ENCODE measurements at regions not wholly inside any gene's neighbourhood (a gene's known extent, or its start where the extent isn't known, plus 50 kb on each side); places are given as distances from the start of the nearest gene placed in this dataset.

DNA sequence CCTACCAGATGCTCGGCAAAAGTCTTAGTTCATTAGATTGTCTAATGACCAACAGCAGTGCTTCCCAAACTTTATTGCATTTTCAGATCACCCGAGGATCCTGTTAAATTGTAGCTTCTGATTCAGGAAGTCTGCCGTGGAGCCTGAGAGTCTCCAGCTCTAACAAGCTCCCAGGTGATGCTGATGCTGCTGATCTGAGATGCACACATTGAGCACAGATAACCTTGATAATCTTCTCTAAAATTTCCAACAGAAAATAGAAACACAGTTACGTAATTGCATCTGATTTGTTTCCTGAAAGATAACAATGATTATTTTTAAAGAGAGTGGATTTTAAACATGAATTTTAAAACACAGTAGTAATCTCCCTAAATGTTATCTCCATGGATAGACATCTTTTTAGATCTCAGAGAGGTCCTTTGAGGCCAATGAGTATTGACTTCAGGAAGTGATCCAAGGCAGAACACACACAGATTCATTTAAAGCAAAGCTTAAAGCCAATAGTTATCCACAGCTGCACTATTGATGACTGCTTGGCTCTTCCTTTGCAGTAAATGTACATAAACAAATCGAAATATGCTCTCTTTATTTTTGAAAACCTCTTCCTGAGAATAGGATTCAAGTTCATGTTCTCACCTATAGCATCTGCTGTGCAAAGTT lies 122.8 kb upstream of the TNPO1 start (continued):
- TF ChIP-seq, protein P1, sequence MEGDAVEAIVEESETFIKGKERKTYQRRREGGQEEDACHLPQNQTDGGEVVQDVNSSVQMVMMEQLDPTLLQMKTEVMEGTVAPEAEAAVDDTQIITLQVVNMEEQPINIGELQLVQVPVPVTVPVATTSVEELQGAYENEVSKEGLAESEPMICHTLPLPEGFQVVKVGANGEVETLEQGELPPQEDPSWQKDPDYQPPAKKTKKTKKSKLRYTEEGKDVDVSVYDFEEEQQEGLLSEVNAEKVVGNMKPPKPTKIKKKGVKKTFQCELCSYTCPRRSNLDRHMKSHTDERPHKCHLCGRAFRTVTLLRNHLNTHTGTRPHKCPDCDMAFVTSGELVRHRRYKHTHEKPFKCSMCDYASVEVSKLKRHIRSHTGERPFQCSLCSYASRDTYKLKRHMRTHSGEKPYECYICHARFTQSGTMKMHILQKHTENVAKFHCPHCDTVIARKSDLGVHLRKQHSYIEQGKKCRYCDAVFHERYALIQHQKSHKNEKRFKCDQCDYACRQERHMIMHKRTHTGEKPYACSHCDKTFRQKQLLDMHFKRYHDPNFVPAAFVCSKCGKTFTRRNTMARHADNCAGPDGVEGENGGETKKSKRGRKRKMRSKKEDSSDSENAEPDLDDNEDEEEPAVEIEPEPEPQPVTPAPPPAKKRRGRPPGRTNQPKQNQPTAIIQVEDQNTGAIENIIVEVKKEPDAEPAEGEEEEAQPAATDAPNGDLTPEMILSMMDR (IDR thresholded peaks at IDR 0.05; ENCODE audit: control extremely low read depth in 1 of 3, insufficient read depth in 1 of 3, low read depth in 1 of 3, low read length in 3 of 3): no peak
- TF ChIP-seq SP4 (IDR thresholded peaks at IDR 0.05; ENCODE audit: low read length): no peak
- TF ChIP-seq BCL11A (IDR thresholded peaks at IDR 0.05; ENCODE audit: low read depth in 2 of 2, low read length in 2 of 2): no peak
- no peak for TF ChIP-seq GTF2F1 (IDR thresholded peaks at IDR 0.05; ENCODE audit: borderline replicate concordance, low read depth, low read length)
- TF ChIP-seq HDAC2 (IDR thresholded peaks at IDR 0.05; ENCODE audit: borderline replicate concordance in 1 of 2, low read depth in 2 of 2, low read length in 2 of 2): no peak
- no peak for TF ChIP-seq JUN (IDR thresholded peaks at IDR 0.05; ENCODE audit: low read depth, low read length)
- TF ChIP-seq, protein P2, sequence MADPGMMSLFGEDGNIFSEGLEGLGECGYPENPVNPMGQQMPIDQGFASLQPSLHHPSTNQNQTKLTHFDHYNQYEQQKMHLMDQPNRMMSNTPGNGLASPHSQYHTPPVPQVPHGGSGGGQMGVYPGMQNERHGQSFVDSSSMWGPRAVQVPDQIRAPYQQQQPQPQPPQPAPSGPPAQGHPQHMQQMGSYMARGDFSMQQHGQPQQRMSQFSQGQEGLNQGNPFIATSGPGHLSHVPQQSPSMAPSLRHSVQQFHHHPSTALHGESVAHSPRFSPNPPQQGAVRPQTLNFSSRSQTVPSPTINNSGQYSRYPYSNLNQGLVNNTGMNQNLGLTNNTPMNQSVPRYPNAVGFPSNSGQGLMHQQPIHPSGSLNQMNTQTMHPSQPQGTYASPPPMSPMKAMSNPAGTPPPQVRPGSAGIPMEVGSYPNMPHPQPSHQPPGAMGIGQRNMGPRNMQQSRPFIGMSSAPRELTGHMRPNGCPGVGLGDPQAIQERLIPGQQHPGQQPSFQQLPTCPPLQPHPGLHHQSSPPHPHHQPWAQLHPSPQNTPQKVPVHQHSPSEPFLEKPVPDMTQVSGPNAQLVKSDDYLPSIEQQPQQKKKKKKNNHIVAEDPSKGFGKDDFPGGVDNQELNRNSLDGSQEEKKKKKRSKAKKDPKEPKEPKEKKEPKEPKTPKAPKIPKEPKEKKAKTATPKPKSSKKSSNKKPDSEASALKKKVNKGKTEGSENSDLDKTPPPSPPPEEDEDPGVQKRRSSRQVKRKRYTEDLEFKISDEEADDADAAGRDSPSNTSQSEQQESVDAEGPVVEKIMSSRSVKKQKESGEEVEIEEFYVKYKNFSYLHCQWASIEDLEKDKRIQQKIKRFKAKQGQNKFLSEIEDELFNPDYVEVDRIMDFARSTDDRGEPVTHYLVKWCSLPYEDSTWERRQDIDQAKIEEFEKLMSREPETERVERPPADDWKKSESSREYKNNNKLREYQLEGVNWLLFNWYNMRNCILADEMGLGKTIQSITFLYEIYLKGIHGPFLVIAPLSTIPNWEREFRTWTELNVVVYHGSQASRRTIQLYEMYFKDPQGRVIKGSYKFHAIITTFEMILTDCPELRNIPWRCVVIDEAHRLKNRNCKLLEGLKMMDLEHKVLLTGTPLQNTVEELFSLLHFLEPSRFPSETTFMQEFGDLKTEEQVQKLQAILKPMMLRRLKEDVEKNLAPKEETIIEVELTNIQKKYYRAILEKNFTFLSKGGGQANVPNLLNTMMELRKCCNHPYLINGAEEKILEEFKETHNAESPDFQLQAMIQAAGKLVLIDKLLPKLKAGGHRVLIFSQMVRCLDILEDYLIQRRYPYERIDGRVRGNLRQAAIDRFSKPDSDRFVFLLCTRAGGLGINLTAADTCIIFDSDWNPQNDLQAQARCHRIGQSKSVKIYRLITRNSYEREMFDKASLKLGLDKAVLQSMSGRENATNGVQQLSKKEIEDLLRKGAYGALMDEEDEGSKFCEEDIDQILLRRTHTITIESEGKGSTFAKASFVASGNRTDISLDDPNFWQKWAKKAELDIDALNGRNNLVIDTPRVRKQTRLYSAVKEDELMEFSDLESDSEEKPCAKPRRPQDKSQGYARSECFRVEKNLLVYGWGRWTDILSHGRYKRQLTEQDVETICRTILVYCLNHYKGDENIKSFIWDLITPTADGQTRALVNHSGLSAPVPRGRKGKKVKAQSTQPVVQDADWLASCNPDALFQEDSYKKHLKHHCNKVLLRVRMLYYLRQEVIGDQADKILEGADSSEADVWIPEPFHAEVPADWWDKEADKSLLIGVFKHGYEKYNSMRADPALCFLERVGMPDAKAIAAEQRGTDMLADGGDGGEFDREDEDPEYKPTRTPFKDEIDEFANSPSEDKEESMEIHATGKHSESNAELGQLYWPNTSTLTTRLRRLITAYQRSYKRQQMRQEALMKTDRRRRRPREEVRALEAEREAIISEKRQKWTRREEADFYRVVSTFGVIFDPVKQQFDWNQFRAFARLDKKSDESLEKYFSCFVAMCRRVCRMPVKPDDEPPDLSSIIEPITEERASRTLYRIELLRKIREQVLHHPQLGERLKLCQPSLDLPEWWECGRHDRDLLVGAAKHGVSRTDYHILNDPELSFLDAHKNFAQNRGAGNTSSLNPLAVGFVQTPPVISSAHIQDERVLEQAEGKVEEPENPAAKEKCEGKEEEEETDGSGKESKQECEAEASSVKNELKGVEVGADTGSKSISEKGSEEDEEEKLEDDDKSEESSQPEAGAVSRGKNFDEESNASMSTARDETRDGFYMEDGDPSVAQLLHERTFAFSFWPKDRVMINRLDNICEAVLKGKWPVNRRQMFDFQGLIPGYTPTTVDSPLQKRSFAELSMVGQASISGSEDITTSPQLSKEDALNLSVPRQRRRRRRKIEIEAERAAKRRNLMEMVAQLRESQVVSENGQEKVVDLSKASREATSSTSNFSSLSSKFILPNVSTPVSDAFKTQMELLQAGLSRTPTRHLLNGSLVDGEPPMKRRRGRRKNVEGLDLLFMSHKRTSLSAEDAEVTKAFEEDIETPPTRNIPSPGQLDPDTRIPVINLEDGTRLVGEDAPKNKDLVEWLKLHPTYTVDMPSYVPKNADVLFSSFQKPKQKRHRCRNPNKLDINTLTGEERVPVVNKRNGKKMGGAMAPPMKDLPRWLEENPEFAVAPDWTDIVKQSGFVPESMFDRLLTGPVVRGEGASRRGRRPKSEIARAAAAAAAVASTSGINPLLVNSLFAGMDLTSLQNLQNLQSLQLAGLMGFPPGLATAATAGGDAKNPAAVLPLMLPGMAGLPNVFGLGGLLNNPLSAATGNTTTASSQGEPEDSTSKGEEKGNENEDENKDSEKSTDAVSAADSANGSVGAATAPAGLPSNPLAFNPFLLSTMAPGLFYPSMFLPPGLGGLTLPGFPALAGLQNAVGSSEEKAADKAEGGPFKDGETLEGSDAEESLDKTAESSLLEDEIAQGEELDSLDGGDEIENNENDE (IDR thresholded peaks at IDR 0.05; ENCODE audit: insufficient replicate concordance, low read length): no peak
- TF ChIP-seq JUND (IDR thresholded peaks at IDR 0.05; ENCODE audit: low read length): no peak

All from H1 (cell line).